Epithelial cell of proximal tubule (primary cell): ENCODE measurements at regions not wholly inside any gene's neighbourhood (a gene's known extent, or its start where the extent isn't known, plus 50 kb on each side); places are given as distances from the start of the nearest gene placed in this dataset.

Source experiments
- DNase-seq: peaks from one replicate; pipeline ENCODE4 v3.0.0-alpha.2; 2011; ENCODE audit warnings: low read depth
- H3K4me3 ChIP-seq: 2 replicates; pipeline ENCODE4 v1.5.1; 2011; ENCODE audit warnings: low read depth, mild to moderate bottlenecking, low read length
- CTCF ChIP-seq: conservative IDR thresholded peaks from 2 replicates; pipeline ENCODE4 v1.5.1; 2012; ENCODE audit warnings: low read depth, mild to moderate bottlenecking, low read length

GRCh38 chr1:218633238-218633988 is 288.3 kb downstream of the TGFB2 start:
- DNase-seq = no peak
- H3K4me3 ChIP-seq = no peak overlapping the region
- no peak for TF ChIP-seq CTCF

- no peak overlapping the region for H3K4me3 ChIP-seq
- no peak for DNase-seq
- no peak for TF ChIP-seq CTCF
Observed at GRCh38 chr1:218634212-218634611, 289.1 kb downstream of the TGFB2 start.

- no peak for TF ChIP-seq CTCF
- no peak overlapping the region for H3K4me3 ChIP-seq
- no peak for DNase-seq
Observed at GRCh38 chr1:218636548-218636947, 291.4 kb downstream of the TGFB2 start.

- TF ChIP-seq CTCF = no peak
- no peak overlapping the region for H3K4me3 ChIP-seq
- DNase-seq = no peak
Observed at GRCh38 chr1:218640173-218640572, 295.0 kb downstream of the TGFB2 start.

- no peak for TF ChIP-seq CTCF
- H3K4me3 ChIP-seq = no peak overlapping the region
Observed at GRCh38 chr1:218642033-218642948, 297.2 kb downstream of the TGFB2 start.

GRCh38 chr1:218643281-218643680 is 298.1 kb downstream of the TGFB2 start:
- no peak for DNase-seq
- no peak for TF ChIP-seq CTCF
- H3K4me3 ChIP-seq = no peak overlapping the region

More at GRCh38 chr1:218642033-218642948, 297.2 kb downstream of the TGFB2 start:
- no peak for DNase-seq
